Duodenal mucosa (tissue), 2 donors: ENCODE measurements at regions not wholly inside any gene's neighbourhood (a gene's known extent, or its start where the extent isn't known, plus 50 kb on each side); places are given as distances from the start of the nearest gene placed in this dataset.
A peak's percentile ranks its signal among the peaks of the same experiment; 100 is the strongest.

ENCODE experiments used
- H3K27ac ChIP-seq: one replicate; pipeline ENCODE4 v1.7.0; 2013; ENCODE audit warnings: low read depth, low read length
- H3K27me3 ChIP-seq, 2 donors: one replicate each; pipeline ENCODE4 v1.7.0; 2013; ENCODE audit warnings: low read length in 2 of 2, control low read depth in 1 of 2; ENCODE audit not compliant: insufficient read depth in 2 of 2, control insufficient read depth in 1 of 2
- H3K36me3 ChIP-seq, 2 donors: one replicate each; pipeline ENCODE4 v1.7.0; 2013; ENCODE audit warnings: low read length in 2 of 2, control low read depth in 1 of 2; ENCODE audit not compliant: insufficient read depth in 2 of 2, control insufficient read depth in 1 of 2
- H3K4me1 ChIP-seq, 2 donors: one replicate each; pipeline ENCODE4 v1.7.0; 2013; ENCODE audit warnings: low read length in 2 of 2, control low read depth in 1 of 2; ENCODE audit not compliant: insufficient read depth in 2 of 2, control insufficient read depth in 1 of 2
- H3K4me3 ChIP-seq, 2 donors: one replicate each; pipeline ENCODE4 v1.7.0; 2013; ENCODE audit warnings: low read length in 2 of 2, low read depth in 1 of 2
- H3K9ac ChIP-seq, 2 donors: one replicate each; pipeline ENCODE4 v1.7.0; 2013; ENCODE audit warnings: low read length in 2 of 2, low read depth in 1 of 2
- H3K9me3 ChIP-seq, 2 donors: one replicate each; pipeline ENCODE4 v1.7.0; 2013; ENCODE audit warnings: low read length in 2 of 2, control low read depth in 1 of 2; ENCODE audit not compliant: control insufficient read depth in 1 of 2

- H3K4me1 ChIP-seq = no peaks in the 10 kb centered on the region
- no peaks in the 10 kb centered on the region for H3K9me3 ChIP-seq
- H3K27ac ChIP-seq = no peak overlapping the region
- H3K27me3 ChIP-seq = no peaks in the 10 kb centered on the region
- H3K4me3 ChIP-seq = peak overlapping the region in 1 of 2 donors; percentile 44
- no peaks in the 10 kb centered on the region for H3K36me3 ChIP-seq
- H3K9ac ChIP-seq = no peak overlapping the region
These were observed 119.9 kb upstream of the TMEM106B start for GRCh38 chr7:12091231-12091630.

- Histone ChIP-seq H3K9me3 (no peaks in the 10 kb centered on the region), H3K27me3 (no peaks in the 10 kb centered on the region), H3K36me3 (no peaks in the 10 kb centered on the region), H3K27ac (no peak overlapping the region), H3K4me3 (no peak overlapping the region), H3K9ac (no peak overlapping the region), H3K4me1 (no peaks in the 10 kb centered on the region)
These were observed 118.5 kb upstream of the TMEM106B start for GRCh38 chr7:12092499-12093130.

- no peaks in the 10 kb centered on the region for H3K9me3 ChIP-seq
These were observed 117.7 kb upstream of the TMEM106B start for GRCh38 chr7:12093365-12093764.

GRCh38 chr7:12094365-12094921 lies 116.7 kb upstream of the TMEM106B start:
- no peaks in the 10 kb centered on the region for H3K27me3 ChIP-seq
- no peak overlapping the region for H3K27ac ChIP-seq

More at GRCh38 chr7:12093365-12093764, 117.7 kb upstream of the TMEM106B start:
- Histone ChIP-seq H3K4me1 (no peaks in the 10 kb centered on the region), H3K9ac (no peak overlapping the region), H3K36me3 (no peaks in the 10 kb centered on the region), H3K27me3 (no peaks in the 10 kb centered on the region), H3K27ac (no peak overlapping the region), H3K4me3 (no peak overlapping the region)

GRCh38 chr7:12102126-12102525 lies 109.0 kb upstream of the TMEM106B start:
- Histone ChIP-seq H3K4me3 (no peak overlapping the region), H3K36me3 (no peaks in the 10 kb centered on the region), H3K27ac (no peak overlapping the region), H3K9me3 (no peaks in the 10 kb centered on the region), H3K4me1 (no peaks in the 10 kb centered on the region), H3K9ac (no peak overlapping the region), H3K27me3 (no peaks in the 10 kb centered on the region)

More at GRCh38 chr7:12094365-12094921, 116.7 kb upstream of the TMEM106B start:
- Histone ChIP-seq H3K9me3 (no peaks in the 10 kb centered on the region), H3K36me3 (no peaks in the 10 kb centered on the region), H3K4me1 (no peaks in the 10 kb centered on the region), H3K9ac (no peak overlapping the region), H3K4me3 (no peak overlapping the region)

- no peak overlapping the region for H3K9ac ChIP-seq
- H3K36me3 ChIP-seq = no peaks in the 10 kb centered on the region
- H3K4me1 ChIP-seq = no peaks in the 10 kb centered on the region
- H3K9me3 ChIP-seq = no peaks in the 10 kb centered on the region
- no peak overlapping the region for H3K4me3 ChIP-seq
- H3K27me3 ChIP-seq = no peaks in the 10 kb centered on the region
- no peak overlapping the region for H3K27ac ChIP-seq
These were observed 108.6 kb upstream of the TMEM106B start for GRCh38 chr7:12102527-12102926.

- no peaks in the 10 kb centered on the region for H3K27me3 ChIP-seq
- no peaks in the 10 kb centered on the region for H3K36me3 ChIP-seq
- no peak overlapping the region for H3K4me3 ChIP-seq
- H3K9ac ChIP-seq = no peak overlapping the region
- no peak overlapping the region for H3K27ac ChIP-seq
- no peaks in the 10 kb centered on the region for H3K4me1 ChIP-seq
- H3K9me3 ChIP-seq = no peaks in the 10 kb centered on the region
These were observed 107.1 kb upstream of the TMEM106B start for GRCh38 chr7:12103948-12104347.

- Histone ChIP-seq H3K9ac (no peak overlapping the region), H3K36me3 (no peaks in the 10 kb centered on the region), H3K4me1 (no peaks in the 10 kb centered on the region), H3K9me3 (no peaks in the 10 kb centered on the region), H3K27me3 (peaks cover 4 to 10% of the 10 kb centered on the region in 2 donors), H3K27ac (no peak overlapping the region), H3K4me3 (no peak overlapping the region)
These were observed 103.7 kb upstream of the TMEM106B start for GRCh38 chr7:12107381-12107780.

GRCh38 chr7:12107841-12108254 lies 103.2 kb upstream of the TMEM106B start:
- Histone ChIP-seq H3K9me3 (no peaks in the 10 kb centered on the region), H3K9ac (no peak overlapping the region), H3K4me1 (no peaks in the 10 kb centered on the region), H3K27ac (no peak overlapping the region), H3K4me3 (no peak overlapping the region), H3K27me3 (peaks cover 4 to 15% of the 10 kb centered on the region in 2 donors), H3K36me3 (no peaks in the 10 kb centered on the region)

GRCh38 chr7:12110425-12110824 lies 100.7 kb upstream of the TMEM106B start:
- Histone ChIP-seq H3K4me3 (no peak overlapping the region), H3K27ac (no peak overlapping the region)

More at GRCh38 chr7:12110425-12110824, 100.7 kb upstream of the TMEM106B start:
- Histone ChIP-seq H3K27me3 (peaks cover 4 to 15% of the 10 kb centered on the region in 2 donors), H3K9me3 (no peaks in the 10 kb centered on the region), H3K36me3 (no peaks in the 10 kb centered on the region), H3K4me1 (no peaks in the 10 kb centered on the region), H3K9ac (no peak overlapping the region)
